ENCODE measurements at regions not wholly inside any gene's neighbourhood (a gene's known extent, or its start where the extent isn't known, plus 50 kb on each side); places are given as distances from the start of the nearest gene placed in this dataset.

DNA sequence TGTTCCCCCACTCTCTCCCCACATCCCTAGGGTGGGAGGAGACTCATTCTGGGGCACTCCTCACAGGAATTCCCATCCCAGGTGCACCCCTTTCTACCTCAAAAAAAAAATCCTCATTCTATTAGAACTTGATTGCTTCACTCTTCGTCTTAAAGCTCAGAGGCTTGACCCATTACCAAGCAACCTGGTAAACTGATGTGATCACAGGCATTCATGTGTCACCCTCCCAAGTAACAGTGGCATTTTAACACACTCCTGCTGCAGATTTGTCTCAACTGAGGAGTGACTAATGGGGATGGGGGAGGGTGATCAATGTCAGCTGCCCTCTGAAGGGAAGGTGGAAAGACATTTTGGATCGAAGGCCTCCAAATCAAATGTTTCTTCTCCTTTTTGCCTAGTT is 78.1 kb upstream of the PTHLH start:
- H3K4me3 ChIP-seq: no peak overlapping the region
- no peak for TF ChIP-seq POLR2A (IDR thresholded peaks at IDR 0.05)
- TF ChIP-seq, protein P1, sequence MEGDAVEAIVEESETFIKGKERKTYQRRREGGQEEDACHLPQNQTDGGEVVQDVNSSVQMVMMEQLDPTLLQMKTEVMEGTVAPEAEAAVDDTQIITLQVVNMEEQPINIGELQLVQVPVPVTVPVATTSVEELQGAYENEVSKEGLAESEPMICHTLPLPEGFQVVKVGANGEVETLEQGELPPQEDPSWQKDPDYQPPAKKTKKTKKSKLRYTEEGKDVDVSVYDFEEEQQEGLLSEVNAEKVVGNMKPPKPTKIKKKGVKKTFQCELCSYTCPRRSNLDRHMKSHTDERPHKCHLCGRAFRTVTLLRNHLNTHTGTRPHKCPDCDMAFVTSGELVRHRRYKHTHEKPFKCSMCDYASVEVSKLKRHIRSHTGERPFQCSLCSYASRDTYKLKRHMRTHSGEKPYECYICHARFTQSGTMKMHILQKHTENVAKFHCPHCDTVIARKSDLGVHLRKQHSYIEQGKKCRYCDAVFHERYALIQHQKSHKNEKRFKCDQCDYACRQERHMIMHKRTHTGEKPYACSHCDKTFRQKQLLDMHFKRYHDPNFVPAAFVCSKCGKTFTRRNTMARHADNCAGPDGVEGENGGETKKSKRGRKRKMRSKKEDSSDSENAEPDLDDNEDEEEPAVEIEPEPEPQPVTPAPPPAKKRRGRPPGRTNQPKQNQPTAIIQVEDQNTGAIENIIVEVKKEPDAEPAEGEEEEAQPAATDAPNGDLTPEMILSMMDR (IDR thresholded peaks at IDR 0.05): no peak
- DNase-seq: no peak
- no peaks in the 10 kb centered on the region for H3K27me3 ChIP-seq
- WGBS, 2 donors: 82 to 90% methylated on average over 2 of the region's 2 CpGs
- H3K36me3 ChIP-seq (ENCODE audit: low read depth, missing control alignments): no peaks in the 10 kb centered on the region
- no peak overlapping the region for H3K27ac ChIP-seq
- intact Hi-C loops (cut with DNase I; ENCODE audit: low total_unique reads): no loop called here
- H3K9me3 ChIP-seq: no peaks in the 10 kb centered on the region
- no peaks in the 10 kb centered on the region for H3K4me1 ChIP-seq

DNA sequence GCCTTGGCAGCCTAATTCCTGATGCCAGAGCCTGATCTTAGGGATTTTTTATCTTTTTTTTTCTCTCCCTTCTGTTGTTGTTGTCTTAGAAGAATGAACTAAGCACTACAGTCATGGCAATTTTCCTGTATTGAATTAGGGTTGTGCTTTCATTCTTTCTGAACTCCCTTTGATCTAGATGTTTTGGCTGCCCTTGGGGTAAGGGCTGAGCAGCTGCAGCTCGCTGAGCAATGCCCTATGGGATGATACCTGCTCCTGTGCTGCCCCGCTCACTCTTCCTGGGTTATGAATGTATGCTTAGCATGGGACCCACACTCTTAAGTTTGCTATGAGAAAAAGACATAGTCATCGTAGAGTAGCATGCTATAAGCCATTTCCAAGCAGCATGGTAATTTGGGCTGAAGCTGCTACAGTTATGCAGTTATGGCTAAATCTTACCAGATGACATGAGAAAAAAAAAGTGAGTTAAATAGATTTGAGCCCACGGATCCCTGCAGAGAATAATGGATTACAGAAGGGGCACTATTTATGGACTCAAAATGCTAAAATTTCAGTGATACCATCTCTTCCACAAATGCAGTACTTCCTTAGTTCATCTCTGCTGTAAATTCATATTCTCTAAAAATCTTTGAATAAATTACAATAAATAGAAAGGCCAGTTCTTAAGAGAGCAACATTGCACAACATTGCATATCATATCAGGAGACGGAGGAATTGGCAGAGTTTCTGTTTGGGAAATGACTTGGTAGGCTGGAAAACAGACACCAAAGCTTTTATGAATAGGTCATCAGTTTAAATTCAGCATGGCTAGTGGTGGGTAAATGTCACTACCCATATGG is 79.2 kb upstream of the PTHLH start:
- H3K27me3 ChIP-seq: no peaks in the 10 kb centered on the region
- no peak overlapping the region for H3K4me3 ChIP-seq
- intact Hi-C loops (cut with DNase I; ENCODE audit: low total_unique reads): no loop called here
- H3K27ac ChIP-seq: no peak overlapping the region
- no peak for TF ChIP-seq POLR2A (IDR thresholded peaks at IDR 0.05)
- TF ChIP-seq, protein P1 (IDR thresholded peaks at IDR 0.05): no peak
- 70 to 77% methylated on average over 5 of the region's 5 CpGs for WGBS, 2 donors
- H3K4me1 ChIP-seq: no peaks in the 10 kb centered on the region
- no peaks in the 10 kb centered on the region for H3K36me3 ChIP-seq (ENCODE audit: low read depth, missing control alignments)
- no peak for DNase-seq
- H3K9me3 ChIP-seq: no peaks in the 10 kb centered on the region

DNA sequence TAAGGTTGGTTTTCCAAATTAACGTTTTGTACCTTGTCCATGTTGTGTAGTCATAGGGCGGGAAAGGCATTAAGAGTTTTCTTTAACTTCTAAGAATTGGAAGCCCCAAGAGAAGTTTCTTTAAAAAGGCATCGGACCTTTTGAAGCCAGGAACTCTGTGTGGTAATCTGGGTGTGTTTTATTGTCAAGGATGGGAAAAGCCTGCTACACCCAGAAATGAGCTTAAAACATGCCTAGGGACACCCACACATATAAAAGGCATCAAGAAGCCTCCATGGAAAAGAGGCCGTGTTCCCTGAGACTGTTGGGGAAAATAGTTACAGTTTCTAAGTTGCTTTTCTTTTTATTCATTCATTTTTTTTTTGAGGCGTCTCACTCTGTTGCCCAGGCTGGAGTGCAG is 81.0 kb upstream of the PTHLH start:
- no peaks in the 10 kb centered on the region for H3K9me3 ChIP-seq
- WGBS, 2 donors: 88 to 91% methylated on average over 5 of the region's 5 CpGs
- H3K27me3 ChIP-seq: no peaks in the 10 kb centered on the region
- TF ChIP-seq POLR2A (IDR thresholded peaks at IDR 0.05): no peak
- TF ChIP-seq, protein P1 (IDR thresholded peaks at IDR 0.05): no peak
- no peak overlapping the region for H3K4me3 ChIP-seq
- H3K4me1 ChIP-seq: no peaks in the 10 kb centered on the region
- no peak overlapping the region for H3K27ac ChIP-seq
- no peaks in the 10 kb centered on the region for H3K36me3 ChIP-seq (ENCODE audit: low read depth, missing control alignments)
- intact Hi-C loops (cut with DNase I; ENCODE audit: low total_unique reads): no loop called here
- DNase-seq: no peak

DNA sequence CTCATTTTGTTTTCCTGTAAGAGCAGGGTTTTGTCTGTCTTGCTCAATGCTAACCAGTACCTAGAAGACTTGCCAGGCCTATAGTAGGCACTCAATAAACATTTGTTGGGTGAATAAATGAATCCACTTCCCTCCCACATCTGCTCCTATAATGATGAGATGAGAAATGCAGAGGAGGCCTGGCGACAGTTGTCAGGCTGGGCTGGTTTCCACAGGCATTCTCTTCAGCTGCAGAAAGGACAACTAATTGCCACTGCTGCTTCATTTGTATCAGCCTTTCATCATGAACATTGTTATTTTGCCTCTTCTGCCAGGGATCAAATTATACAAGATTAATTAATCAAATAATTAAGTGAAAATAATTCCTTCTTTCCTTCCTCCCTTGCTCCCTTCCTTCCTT is 82.0 kb upstream of the PTHLH start:
- intact Hi-C loops (cut with DNase I; ENCODE audit: low total_unique reads): no loop called here
- 79 to 100% methylated on average over 1 of the region's 1 CpG for WGBS, 2 donors
- Histone ChIP-seq H3K9me3 (no peaks in the 10 kb centered on the region), H3K4me1 (no peaks in the 10 kb centered on the region), H3K36me3 (ENCODE audit: low read depth, missing control alignments) (no peaks in the 10 kb centered on the region), H3K4me3 (no peak overlapping the region), H3K27me3 (no peaks in the 10 kb centered on the region), H3K27ac (no peak overlapping the region)
- no peak for TF ChIP-seq POLR2A (IDR thresholded peaks at IDR 0.05)
- TF ChIP-seq, protein P1 (IDR thresholded peaks at IDR 0.05): no peak
- no peak for DNase-seq

Measured in testis (tissue), 2 donors.